ENCODE measurements at regions not wholly inside any gene's neighbourhood (a gene's known extent, or its start where the extent isn't known, plus 50 kb on each side); places are given as distances from the start of the nearest gene placed in this dataset.
"Not testable (repeated sequence)": the region's sequence is repeated elsewhere in the genome, so short reads cannot be mapped to it uniquely, and the experiment has no call there.

DNA sequence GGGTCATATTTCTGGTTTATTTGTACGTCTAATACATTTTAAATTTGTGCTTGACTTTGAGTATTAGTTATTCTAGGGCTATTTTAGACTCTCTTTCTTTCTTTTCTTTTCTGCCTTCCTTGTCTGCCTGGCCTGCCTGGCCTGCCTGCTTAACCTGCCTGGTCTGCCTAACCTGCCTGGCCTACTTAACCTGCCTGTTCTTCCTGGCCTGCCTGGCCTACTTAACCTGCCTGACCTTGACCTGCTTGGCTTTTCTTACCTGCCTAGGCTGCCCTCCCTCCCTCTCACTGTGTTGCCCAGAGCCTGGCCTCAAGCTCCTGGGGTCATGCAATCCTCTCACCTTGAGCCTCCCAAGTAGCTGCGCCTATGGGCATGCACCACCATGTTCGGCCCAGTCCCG is 83.7 kb downstream of the PMAIP1 start:
- no peak overlapping the region for H3K27ac ChIP-seq (replicated peaks)
- TF ChIP-seq, protein P1, sequence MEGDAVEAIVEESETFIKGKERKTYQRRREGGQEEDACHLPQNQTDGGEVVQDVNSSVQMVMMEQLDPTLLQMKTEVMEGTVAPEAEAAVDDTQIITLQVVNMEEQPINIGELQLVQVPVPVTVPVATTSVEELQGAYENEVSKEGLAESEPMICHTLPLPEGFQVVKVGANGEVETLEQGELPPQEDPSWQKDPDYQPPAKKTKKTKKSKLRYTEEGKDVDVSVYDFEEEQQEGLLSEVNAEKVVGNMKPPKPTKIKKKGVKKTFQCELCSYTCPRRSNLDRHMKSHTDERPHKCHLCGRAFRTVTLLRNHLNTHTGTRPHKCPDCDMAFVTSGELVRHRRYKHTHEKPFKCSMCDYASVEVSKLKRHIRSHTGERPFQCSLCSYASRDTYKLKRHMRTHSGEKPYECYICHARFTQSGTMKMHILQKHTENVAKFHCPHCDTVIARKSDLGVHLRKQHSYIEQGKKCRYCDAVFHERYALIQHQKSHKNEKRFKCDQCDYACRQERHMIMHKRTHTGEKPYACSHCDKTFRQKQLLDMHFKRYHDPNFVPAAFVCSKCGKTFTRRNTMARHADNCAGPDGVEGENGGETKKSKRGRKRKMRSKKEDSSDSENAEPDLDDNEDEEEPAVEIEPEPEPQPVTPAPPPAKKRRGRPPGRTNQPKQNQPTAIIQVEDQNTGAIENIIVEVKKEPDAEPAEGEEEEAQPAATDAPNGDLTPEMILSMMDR (IDR thresholded peaks at IDR 0.05; ENCODE audit: insufficient read depth, low read length) = no peak
- TF ChIP-seq SPI1 (IDR thresholded peaks at IDR 0.05; ENCODE audit: borderline replicate concordance, low read depth) = no peak
- no peak for TF ChIP-seq POLR2AphosphoS5 (IDR thresholded peaks at IDR 0.05; ENCODE audit: low read depth)
- TF ChIP-seq GABPA (IDR thresholded peaks at IDR 0.05; ENCODE audit: low read depth) = no peak
- TF ChIP-seq, protein P2, sequence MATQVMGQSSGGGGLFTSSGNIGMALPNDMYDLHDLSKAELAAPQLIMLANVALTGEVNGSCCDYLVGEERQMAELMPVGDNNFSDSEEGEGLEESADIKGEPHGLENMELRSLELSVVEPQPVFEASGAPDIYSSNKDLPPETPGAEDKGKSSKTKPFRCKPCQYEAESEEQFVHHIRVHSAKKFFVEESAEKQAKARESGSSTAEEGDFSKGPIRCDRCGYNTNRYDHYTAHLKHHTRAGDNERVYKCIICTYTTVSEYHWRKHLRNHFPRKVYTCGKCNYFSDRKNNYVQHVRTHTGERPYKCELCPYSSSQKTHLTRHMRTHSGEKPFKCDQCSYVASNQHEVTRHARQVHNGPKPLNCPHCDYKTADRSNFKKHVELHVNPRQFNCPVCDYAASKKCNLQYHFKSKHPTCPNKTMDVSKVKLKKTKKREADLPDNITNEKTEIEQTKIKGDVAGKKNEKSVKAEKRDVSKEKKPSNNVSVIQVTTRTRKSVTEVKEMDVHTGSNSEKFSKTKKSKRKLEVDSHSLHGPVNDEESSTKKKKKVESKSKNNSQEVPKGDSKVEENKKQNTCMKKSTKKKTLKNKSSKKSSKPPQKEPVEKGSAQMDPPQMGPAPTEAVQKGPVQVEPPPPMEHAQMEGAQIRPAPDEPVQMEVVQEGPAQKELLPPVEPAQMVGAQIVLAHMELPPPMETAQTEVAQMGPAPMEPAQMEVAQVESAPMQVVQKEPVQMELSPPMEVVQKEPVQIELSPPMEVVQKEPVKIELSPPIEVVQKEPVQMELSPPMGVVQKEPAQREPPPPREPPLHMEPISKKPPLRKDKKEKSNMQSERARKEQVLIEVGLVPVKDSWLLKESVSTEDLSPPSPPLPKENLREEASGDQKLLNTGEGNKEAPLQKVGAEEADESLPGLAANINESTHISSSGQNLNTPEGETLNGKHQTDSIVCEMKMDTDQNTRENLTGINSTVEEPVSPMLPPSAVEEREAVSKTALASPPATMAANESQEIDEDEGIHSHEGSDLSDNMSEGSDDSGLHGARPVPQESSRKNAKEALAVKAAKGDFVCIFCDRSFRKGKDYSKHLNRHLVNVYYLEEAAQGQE (IDR thresholded peaks at IDR 0.05; ENCODE audit: insufficient replicate concordance, low read depth) = no peak

DNA sequence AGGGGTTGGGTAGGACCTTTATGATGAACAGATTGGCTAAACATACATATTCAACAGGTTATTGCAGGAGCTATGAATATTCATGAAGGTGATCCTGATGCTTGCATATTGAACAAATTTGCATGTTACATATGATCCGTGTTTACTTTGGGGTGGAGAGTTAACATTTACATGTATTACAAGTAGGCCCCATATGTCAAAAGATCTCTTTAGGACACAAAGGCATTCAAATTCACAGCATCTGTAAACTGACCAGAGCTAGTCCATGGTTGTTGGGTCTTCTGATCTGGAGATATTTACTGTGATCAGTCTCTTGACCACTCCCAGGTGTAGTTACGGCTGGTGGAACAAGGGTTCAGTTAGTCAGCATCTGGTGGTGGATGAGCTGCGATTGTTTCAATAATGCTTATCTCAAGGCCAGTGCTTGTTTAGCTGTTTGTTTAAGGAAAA is 80.4 kb downstream of the PMAIP1 start:
- Histone ChIP-seq H3K27me3 (ENCODE audit: insufficient read depth, poor library complexity, severe bottlenecking) (no peaks in the 10 kb centered on the region), H3K4me3 (replicated peaks; ENCODE audit: insufficient read depth, low read length) (no peak overlapping the region), H3K27ac (replicated peaks) (no peak overlapping the region)
- no peak for DNase-seq (ENCODE audit: low read depth in 1 of 2, low spot score in 1 of 2)
- TF ChIP-seq POLR2AphosphoS5 (IDR thresholded peaks at IDR 0.05; ENCODE audit: low read depth) (no peak), GABPA (IDR thresholded peaks at IDR 0.05; ENCODE audit: low read depth) (no peak), SPI1 (IDR thresholded peaks at IDR 0.05; ENCODE audit: borderline replicate concordance, low read depth) (no peak)
- TF ChIP-seq, protein P2 (IDR thresholded peaks at IDR 0.05; ENCODE audit: insufficient replicate concordance, low read depth) = no peak
- TF ChIP-seq, protein P1 (IDR thresholded peaks at IDR 0.05; ENCODE audit: insufficient read depth, low read length) = no peak

More for the DNA sequence above, 83.7 kb downstream of the PMAIP1 start:
- no peaks in the 10 kb centered on the region for H3K27me3 ChIP-seq (ENCODE audit: insufficient read depth, poor library complexity, severe bottlenecking)
- DNase-seq (ENCODE audit: low read depth in 1 of 2, low spot score in 1 of 2) = no peak
- no peak overlapping the region for H3K4me3 ChIP-seq (replicated peaks; ENCODE audit: insufficient read depth, low read length)

DNA sequence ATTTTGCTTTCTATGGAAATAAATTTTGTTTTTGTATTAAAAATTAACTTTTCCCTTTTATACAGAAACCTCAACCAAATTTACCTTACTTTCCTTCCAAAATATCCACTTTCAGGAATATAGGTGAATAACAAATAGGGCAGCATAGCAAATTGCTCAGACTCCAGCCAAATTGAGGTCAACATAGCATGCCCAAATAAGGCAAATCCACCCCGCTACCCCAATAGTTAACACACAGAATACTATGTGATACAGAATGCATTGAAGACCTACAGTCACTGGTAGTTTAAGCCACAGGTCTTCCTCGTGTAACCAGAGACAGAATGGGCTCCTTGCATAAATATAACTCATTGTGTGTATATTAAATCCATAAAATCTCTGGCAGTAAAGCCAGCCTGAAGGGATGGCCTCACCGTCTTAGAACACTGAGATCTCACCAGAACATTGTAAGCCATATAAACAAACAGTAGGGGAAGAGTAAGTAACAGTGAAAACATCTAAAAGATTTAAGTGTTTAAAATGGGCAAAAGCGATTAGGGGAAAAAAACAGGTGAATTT is 72.2 kb downstream of the PMAIP1 start:
- DNase-seq (ENCODE audit: low read depth in 1 of 2, low spot score in 1 of 2) = no peak
- H3K27me3 ChIP-seq (ENCODE audit: insufficient read depth, poor library complexity, severe bottlenecking) = no peaks in the 10 kb centered on the region
- H3K27ac ChIP-seq (replicated peaks) = no peak overlapping the region
- no peak for TF ChIP-seq SPI1 (IDR thresholded peaks at IDR 0.05; ENCODE audit: borderline replicate concordance, low read depth)
- TF ChIP-seq, protein P2 (IDR thresholded peaks at IDR 0.05; ENCODE audit: insufficient replicate concordance, low read depth) = no peak
- TF ChIP-seq GABPA (IDR thresholded peaks at IDR 0.05; ENCODE audit: low read depth) = no peak
- TF ChIP-seq, protein P1 (IDR thresholded peaks at IDR 0.05; ENCODE audit: insufficient read depth, low read length) = no peak
- TF ChIP-seq POLR2AphosphoS5 (IDR thresholded peaks at IDR 0.05; ENCODE audit: low read depth) = no peak
- no peak overlapping the region for H3K4me3 ChIP-seq (replicated peaks; ENCODE audit: insufficient read depth, low read length)

DNA sequence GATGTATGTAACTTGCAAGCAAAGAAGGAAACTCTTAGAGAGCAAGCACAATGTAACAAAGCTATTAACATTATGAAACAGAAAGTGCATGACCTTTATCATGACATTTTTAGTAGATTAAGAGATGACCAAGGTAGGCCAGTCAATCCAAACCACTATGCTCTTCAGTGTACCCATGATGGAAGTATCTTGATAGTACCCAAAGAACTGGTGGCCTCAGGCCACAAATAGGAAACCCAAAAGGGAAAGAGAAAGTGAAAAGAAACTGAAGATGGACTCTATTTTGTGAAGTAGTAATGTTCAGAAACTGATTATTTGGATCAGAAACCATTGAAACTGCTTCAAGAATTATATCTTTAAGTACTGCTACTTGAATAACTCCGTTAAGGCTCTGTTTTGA is 71.3 kb downstream of the PMAIP1 start:
- H3K4me3 ChIP-seq (replicated peaks; ENCODE audit: insufficient read depth, low read length); H3K27me3 ChIP-seq (ENCODE audit: insufficient read depth, poor library complexity, severe bottlenecking); DNase-seq (ENCODE audit: low read depth in 1 of 2, low spot score in 1 of 2); H3K27ac ChIP-seq (replicated peaks): not testable (repeated sequence)

DNA sequence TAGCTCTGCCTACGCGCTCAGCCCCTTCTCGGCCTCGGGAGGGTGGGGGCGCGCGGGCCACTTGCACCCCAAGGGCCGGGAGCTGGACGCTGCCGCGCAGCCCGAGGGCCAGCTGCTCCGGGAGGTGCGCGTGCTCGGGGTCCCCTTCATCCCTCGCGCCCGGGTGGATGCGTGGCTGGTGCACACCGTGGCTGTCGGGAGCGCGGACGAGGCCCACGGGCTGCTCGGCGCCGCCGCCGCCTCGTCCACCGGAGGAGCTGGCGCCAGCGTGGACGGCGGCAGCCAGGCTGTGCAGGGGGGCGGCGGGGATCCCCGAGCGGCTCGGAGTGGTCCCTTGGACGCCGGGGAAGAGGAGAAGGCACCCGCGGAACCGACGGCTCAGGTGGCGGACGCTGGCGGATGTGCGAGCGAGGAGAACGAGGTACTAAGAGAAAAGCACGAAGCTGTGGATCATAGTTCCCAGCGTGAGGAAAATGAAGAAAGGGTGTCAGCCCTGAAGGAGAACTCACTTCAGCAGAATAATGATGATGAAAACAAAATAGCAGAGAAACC is 69.8 kb downstream of the PMAIP1 start:
- not testable (repeated sequence) for DNase-seq (ENCODE audit: low read depth in 1 of 2, low spot score in 1 of 2); H3K27ac ChIP-seq (replicated peaks); H3K4me3 ChIP-seq (replicated peaks; ENCODE audit: insufficient read depth, low read length); H3K27me3 ChIP-seq (ENCODE audit: insufficient read depth, poor library complexity, severe bottlenecking)

Data from HL-60 (cell line).